Fibroblast of skin of left biceps (primary cell): ENCODE measurements at regions not wholly inside any gene's neighbourhood (a gene's known extent, or its start where the extent isn't known, plus 50 kb on each side); places are given as distances from the start of the nearest gene placed in this dataset.
"Not testable (repeated sequence)": the region's sequence is repeated elsewhere in the genome, so short reads cannot be mapped to it uniquely, and the experiment has no call there.

ENCODE experiments used
- DNase-seq, 2 experiments: peaks; one replicate each; pipeline ENCODE4 v3.0.0-alpha.2; 2013; ENCODE audit warnings: low read depth in 2 of 2

DNA sequence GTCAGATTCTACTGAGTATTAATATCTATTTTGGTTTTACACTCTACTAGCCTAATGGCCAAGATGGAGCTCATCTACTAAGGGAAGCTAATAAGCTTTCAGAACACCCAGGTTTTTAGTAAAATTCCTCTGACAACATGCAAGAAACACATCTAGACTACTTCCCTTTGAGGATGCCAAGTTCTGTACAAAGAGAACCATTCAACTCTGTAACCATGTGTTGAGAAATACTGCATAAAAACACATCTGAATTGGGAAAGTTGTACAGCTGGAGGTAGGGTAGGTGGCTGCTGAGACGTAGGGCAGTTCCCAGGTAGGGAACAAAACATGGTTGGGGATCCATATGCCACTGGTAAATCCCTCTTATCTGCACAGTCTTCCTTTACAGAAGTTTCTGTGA is 66.2 kb downstream of the SC5D start:
- no peak for DNase-seq

DNA sequence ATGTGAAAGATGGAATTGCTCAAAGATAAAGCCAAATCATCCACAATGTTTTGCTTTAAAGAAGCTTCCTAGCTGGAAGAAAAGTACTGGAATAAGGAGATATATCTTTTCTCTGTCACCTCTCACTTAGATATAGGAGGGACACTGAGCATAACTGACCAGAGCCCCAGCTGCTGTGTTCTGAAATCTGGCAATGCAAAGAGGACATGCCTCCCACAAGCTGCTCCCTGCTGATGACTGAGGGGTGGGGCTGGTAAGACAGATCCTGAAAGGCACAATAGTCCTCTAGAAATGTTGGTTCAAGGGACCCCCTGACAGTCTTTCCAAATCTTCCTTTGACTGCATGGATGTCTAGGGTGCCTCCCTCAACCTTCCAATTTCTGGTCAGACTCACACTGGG is 67.0 kb downstream of the SC5D start:
- DNase-seq, result no peak

DNA sequence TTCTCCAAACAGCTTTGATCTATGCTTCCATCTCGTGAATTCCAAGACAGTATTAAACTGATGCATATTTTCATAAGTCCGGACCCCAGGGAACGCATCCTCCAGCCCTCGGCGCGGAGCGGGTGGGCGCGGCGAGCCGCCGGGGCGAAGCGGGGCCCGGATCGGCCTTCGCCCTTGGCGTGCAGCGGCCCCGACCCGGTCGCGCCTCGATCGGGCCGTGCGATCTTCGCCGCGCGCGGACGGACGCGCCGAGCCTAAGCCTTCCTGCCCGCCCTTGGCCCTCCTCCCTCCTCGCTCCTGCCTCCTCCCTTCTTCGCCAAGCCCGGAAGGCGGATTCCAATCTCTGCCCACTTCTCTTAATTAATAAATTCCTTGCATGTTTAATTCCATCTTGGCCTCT is 70.4 kb downstream of the SC5D start:
- DNase-seq, result not testable (repeated sequence)

DNA sequence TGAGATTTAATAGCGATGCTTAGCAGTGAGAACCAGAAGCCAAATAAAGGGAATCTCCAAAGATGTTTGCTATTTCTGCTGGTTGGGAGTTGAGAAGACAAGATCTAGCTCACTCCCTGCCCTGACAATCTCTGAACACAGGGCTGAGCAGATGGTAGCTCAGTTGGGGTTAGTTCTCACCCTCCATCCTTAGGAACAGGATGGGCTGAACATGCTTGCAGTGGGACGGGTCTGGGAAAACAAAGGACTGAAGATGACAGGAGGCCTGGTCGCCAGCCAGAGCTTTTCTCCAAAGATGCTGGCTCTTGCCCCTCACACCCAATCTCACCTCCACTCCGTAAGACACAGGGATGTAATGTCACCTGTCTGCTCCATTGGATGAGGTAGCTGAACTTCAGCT is 72.7 kb downstream of the SC5D start:
- DNase-seq, result no peak

DNA sequence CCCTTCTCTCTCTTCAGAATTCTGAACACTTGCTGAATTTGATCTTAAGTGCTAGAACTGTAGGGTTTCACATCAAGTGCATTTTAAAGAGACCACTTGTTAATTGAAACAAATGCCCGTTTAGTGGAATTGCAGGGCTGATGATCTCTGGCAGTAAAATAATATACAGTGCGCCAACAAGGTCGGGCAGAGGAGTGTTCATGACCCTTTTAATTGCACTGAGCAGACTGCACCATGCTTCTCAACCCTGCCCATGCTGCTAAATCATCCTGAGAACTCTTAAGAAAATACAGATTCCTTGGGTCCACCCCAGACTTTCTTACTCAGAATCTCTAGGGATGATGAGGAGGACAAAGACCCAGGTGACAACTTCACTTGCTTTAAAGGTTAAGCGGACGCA is 73.5 kb downstream of the SC5D start:
- DNase-seq, result no peak

DNA sequence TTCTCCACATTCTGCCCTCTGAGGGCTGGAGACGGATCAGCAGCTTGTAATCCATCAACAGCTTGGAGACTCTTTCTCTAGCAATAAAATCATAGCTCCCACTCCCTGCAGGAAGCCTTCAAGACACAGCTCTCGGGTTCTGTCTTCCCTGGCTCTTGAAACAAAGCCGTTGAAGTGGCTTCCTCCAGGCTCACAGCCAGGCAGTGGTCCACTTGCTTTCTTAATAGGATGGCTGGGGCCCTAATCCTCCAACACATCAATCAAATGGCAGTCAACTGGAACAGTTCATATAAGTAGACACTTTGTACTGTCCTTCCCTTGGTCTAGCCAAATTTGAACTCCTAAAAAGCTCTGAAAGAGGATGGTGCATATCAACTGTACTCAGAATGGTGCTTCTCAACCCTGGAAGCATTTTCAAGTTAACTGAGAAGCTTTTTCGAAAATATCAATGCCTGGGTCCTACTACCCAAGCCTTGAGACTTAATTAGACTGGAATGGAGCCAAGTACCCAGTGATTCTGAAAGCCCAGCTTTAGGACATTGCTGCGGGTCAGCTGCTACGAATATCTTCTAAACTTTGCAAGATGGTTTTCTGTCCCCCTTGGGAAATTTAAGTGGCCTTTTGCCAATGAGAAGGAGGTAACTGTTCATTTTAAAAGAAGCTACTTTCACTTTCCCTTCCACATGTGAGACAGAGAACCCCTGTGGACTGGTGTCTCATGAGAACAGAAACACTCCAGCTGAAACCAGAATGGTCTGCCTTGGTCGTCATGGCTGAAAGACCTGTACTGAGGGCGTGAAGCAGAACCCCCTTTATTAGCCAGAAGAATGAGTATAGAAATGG is 74.7 kb downstream of the SC5D start:
- DNase-seq, result peak in 1 of 2 experiments; percentile 6

DNA sequence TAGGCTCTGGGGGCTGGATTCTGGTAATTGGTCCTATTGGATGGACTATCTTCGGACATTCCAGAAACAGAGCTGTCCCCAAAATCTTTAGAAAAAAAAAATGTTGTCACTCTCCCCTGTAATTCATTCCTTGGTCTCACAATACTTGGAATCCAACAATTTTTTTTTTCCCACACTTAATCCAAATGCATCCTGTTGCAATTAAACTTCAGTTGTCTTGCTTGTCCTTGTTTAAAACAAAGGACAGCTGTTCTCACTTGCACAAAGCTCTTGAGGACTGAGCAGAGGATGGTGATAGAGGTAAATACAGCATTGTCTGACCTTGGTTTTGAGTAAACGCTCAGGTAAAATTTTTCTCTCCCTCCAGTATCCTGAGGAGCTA is 75.3 kb downstream of the SC5D start:
- no peak for DNase-seq

DNA sequence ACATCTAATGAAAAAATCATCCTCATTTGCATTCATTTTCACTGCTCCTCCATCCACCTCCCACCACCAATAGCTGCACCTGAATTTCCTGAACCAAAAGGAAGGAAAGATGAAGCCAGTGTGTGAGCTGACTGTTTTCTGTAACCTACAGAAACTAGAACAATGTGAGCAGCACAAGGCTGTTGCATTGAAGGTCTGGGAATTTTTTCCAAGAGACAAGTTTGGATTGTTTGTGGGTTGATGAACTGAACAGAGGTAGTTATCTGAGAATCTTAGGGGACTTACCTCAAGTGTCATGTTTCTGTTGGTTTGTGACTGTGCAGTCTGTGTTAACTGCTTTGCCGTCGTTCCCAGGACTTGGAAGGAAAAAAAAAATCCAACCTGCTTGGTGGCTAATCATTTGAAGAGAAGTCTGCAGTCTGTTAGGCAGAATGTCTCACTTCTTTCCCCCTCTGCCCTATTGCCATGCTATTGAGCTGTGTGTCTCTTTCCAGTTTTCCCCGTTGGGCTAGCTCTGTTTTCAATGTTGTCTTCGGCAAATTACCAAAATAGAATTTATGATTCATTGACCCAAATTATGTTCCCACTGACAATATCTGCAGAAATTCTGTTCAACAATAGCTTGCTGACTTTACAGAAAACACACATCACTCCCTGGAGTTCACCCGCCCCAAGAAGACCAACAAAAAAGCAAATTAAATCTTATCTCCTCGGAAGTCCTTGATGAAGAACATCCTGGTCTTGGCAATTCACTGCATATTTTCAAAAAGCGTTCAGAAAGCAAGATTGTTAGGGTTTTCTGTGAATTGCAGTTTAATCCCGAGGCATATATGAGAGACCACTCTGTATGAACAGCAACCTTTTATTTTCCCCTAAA is 76.0 kb downstream of the SC5D start:
- no peak for DNase-seq

DNA sequence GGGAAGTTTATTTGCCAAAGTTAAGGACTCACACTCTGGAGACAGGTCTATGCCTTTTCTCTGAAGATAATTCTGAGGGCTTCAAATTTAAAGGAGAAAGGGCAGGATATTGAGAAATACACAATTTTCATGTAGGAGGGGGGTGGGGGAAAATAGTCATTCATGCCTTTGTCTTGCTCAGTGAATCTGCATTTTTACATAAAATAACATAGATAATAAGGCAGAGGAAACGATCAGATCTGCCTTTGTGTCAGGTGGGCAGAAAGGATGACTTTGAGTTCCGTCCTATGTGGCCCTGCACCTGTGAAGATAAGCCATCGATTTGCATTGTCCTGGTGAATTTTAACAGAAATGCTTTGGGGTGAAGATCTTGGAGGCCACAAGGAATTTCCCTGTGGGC is 76.8 kb downstream of the SC5D start:
- no peak for DNase-seq

DNA sequence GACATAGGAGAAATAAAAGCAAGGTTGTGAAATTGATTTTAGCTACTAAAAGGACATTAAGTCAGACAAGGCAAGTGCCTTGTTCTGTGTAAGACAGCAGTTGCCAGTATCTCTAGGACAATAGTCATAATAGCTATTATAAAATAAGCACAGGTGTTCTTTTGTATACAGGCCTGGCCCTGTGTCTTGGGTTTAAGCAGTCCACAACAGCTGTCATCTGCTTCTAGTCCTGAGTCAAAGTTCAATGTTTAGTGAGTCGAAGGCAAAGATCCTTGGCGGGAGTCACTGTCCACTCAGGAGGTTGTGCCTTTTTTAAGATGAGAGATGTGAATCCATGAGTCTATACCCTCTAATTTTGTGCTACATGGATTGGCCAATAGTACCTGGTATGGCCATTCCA is 79.5 kb downstream of the SC5D start:
- DNase-seq, result no peak

DNA sequence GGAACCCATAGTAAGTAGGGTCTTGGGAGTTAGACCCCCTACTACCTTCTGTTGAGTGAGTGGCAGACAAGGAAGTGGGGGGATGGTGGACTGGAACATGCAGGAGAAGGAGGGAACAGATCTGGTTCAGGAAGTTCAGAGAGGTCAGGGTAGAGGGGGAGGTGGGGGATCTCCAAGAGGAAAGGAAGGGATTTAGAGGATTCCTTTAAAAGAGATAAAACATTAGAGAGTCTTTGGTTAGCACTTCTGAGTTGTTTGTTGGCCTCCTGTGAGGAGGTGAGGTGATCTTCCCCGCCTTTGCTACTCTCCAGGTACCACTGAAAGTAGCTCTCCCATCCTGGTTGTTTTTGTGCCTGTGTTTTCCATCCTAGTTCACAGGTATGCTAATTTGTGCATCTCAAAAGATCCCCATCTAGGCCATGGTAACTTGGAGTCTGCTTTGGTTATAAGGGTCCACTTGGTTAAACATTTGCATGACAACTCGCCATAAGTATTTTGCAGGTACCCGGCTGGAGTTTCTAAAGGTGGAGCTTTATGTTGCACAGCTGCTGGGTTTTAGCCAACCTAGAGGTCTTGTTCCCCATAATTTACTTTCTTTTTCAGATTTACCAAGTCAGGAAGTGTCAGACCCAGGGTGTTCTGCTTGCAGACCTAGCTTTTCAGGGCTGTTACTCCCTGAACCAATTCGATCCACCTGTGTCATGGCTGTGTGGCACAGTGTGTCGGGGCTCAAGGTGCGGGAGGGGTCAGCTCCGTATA is 79.3 kb upstream of the SORL1 start:
- no peak for DNase-seq

DNA sequence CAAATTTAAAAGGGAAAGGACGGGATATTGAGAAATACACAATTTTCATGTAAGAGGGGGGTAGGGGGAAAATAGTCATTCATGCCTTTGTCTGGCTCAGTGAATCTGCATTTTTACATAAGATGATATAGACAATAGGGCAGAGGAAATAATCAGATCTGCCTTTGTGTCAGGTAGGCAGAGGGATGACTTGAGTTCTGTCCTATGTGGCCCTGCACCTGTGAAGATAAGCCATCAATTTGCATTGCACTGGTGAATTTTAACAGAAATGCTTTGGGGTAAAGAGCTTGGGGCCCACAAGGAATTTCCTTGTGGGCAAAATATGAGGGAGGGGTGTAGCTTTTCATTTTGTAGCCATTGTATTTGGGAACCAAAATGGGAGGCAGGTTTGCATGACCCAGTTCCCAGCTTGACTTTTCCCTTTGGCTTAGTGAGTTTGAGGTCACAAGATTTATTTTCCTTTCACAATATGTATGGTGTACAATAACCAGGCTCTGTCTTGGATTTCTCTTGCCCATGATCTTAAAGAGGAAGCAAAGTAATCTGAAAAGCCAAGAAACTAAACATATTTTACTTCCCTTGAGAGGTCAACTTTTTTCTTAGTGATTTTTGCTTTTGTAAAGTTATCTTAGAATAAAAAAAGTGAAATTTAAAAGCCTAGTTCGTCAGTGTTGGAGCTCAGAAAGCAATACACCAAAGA is 77.7 kb upstream of the SORL1 start:
- DNase-seq, result no peak

DNA sequence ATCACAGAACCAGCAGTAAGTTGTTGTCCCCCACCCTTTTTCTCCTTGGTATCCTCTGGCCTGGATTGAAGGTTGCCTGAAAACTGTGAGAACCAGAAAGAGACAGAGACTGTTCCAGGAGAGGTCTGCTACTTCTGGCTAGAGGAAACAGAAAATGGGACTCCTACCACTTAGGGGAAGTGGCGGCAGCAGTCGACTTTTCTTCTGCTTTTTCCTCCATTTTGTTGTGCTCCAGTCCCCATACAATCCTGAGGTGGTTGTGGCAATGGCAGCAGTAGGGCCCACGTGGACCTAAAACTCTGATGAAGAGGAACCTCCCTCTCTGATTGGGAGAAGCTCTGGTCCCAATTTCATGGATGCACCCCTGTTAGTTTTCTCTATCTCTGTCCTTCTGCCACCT is 76.0 kb upstream of the SORL1 start:
- no peak for DNase-seq

DNA sequence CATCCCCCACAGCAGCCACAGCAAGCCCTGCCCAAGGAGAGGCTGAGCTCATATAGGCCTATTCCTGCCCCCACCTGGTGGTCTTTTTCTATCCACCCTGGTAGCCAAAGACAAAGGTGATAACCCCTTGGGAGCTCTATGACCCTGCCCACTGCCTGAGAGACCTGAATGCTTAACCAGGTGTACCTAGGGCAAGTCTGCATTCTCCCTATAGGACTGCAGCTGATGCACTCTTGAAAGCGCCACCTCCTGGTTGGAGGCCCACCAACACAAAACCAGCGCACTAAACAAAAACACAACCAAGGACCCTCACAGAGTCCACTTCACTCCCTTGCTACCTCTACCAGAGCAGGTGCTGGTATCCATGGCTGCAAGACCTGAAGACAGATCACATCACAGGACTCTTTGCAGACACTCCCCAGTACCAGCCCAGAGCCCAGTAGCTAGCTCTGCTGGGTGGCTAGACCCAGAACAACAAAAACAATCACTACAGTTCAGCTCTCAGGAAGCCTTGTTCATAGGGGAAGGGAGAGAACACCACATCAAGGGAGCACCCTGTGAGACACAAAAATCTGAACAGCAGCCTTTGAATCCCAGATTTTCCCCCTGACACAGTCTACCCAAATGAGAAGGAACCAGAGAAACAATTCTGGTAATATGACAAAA is 72.8 kb upstream of the SORL1 start:
- not testable (repeated sequence) for DNase-seq

DNA sequence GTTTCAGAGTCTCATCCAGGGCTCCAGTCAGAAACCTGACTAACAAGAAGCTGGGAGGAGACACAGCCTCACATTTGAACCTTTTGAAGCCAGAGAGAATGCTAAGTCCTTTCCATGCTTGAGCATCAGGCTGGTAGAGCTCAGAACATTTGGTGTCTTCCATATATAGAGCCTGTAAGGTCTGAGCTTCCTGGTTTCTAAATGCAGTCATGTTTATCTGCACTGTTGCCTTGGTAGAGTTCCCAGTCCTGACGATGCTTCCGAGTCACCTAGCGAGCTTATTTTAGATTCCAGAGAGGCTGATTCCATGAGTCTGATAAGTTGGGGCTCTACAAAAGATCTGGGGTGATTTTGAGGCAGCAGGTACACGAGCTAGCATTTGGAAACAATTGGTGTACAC is 68.4 kb upstream of the SORL1 start:
- no peak for DNase-seq

DNA sequence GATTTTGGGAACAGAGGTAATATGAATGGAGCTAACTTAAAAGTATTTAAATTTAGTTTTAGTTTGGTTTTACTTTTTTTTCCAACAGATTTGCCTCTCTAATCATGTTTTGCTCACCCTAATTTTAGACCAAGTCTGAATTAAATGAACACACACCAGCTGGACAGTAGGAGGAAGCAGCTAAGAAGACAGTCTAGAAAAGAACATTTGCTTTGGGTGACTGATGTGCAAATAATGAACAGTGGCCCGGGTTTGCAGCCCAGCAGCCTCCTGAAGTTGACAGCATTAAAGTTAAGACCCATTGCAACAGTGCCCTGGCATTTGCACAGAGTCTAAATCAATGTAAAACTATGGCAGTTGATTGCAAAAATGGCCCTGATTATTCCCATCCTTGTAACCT is 66.4 kb upstream of the SORL1 start:
- DNase-seq, result no peak
